HG03097 (cell line): ENCODE measurements at regions not wholly inside any gene's neighbourhood (a gene's known extent, or its start where the extent isn't known, plus 50 kb on each side); places are given as distances from the start of the nearest gene placed in this dataset.
"Not testable (repeated sequence)": the region's sequence is repeated elsewhere in the genome, so short reads cannot be mapped to it uniquely, and the experiment has no call there.

Experiments
- ATAC-seq: cut with Tn5 transposase; IDR thresholded peaks from one replicate; pipeline ENCODE4 v1.9.1; 2021; ENCODE audit not compliant: unreplicated experiment, low FRiP score

GRCh38 chr15:70578196-70578595, 185.2 kb downstream of the UACA start:
- ATAC-seq = no peak

- no peak for ATAC-seq
These were observed 186.7 kb downstream of the UACA start for GRCh38 chr15:70576696-70577095.

- ATAC-seq = no peak
These were observed 187.1 kb downstream of the UACA start for GRCh38 chr15:70576276-70576675.

GRCh38 chr15:70575231-70576226, 187.8 kb downstream of the UACA start:
- no peak for ATAC-seq

GRCh38 chr15:70574325-70574724, 189.0 kb downstream of the UACA start:
- ATAC-seq = not testable (repeated sequence)

GRCh38 chr15:70573121-70573850, 190.1 kb downstream of the UACA start:
- ATAC-seq = no peak

GRCh38 chr15:70569714-70570231, 193.6 kb downstream of the UACA start:
- ATAC-seq = no peak

GRCh38 chr15:70569091-70569713, 194.2 kb downstream of the UACA start:
- no peak for ATAC-seq

GRCh38 chr15:70566989-70567388, 196.4 kb downstream of the UACA start:
- ATAC-seq = no peak

- no peak for ATAC-seq
These were observed 197.1 kb downstream of the UACA start for GRCh38 chr15:70566047-70566835.

- ATAC-seq = no peak
These were observed 199.7 kb downstream of the UACA start for GRCh38 chr15:70563561-70564095.

- no peak for ATAC-seq
These were observed 200.5 kb downstream of the UACA start for GRCh38 chr15:70562906-70563305.

GRCh38 chr15:70561885-70562284, 201.5 kb downstream of the UACA start:
- no peak for ATAC-seq

GRCh38 chr15:70560617-70561328, 202.6 kb downstream of the UACA start:
- ATAC-seq = no peak

- ATAC-seq = no peak
These were observed 203.8 kb downstream of the UACA start for GRCh38 chr15:70559265-70560239.

- ATAC-seq = no peak
These were observed 204.7 kb downstream of the UACA start for GRCh38 chr15:70558406-70559264.
